SU-DHL-6 (cell line): ENCODE measurements at regions not wholly inside any gene's neighbourhood (a gene's known extent, or its start where the extent isn't known, plus 50 kb on each side); places are given as distances from the start of the nearest gene placed in this dataset.

ENCODE experiments used
- H2AFZ ChIP-seq: fragments of 200-600 bp; sonication (generic); 2 replicates; pipeline ENCODE4 v1.6.1; 2014; ENCODE audit warnings: low read depth, mild to moderate bottlenecking, moderate library complexity, mixed read lengths, antibody characterized with exemption, low read length; ENCODE audit not compliant: severe bottlenecking
- H3F3A ChIP-seq: fragments of 200-600 bp; shearing (Covaris generic); 2 replicates; pipeline ENCODE4 v1.6.0; 2016; ENCODE audit warnings: antibody characterized with exemption, mild to moderate bottlenecking; ENCODE audit not compliant: insufficient read depth
- H3K27ac ChIP-seq: fragments of 200-600 bp; sonication (generic); 2 replicates; pipeline ENCODE4 v1.5.1; 2016; ENCODE audit warnings: low read depth, mild to moderate bottlenecking, low read length, moderate library complexity, mixed read lengths
- H3K27me3 ChIP-seq: fragments of 200-600 bp; sonication (generic), shearing (Covaris generic); 2 replicates; pipeline ENCODE4 v1.6.0; 2014; ENCODE audit warnings: mild to moderate bottlenecking, low read length
- H3K36me3 ChIP-seq: fragments of 200-600 bp; sonication (generic); 2 replicates; pipeline ENCODE4 v1.6.1; 2014; ENCODE audit warnings: mild to moderate bottlenecking, low read length, mixed read lengths
- H3K4me2 ChIP-seq: fragments of 300-600, 200-600 bp; shearing (Covaris generic), sonication (generic); 2 replicates; pipeline ENCODE4 v1.6.0; 2014; ENCODE audit warnings: low read length, low read depth, mild to moderate bottlenecking; ENCODE audit not compliant: poor library complexity, severe bottlenecking
- H3K4me3 ChIP-seq: fragments of 200-600 bp; sonication (generic); 2 replicates; pipeline ENCODE4 v1.5.1; 2014; ENCODE audit warnings: antibody characterized with exemption, low read length, mild to moderate bottlenecking, mixed read lengths; ENCODE audit not compliant: insufficient read depth, poor library complexity, severe bottlenecking
- H3K79me2 ChIP-seq: fragments of 200-600 bp; sonication (generic); 2 replicates; pipeline ENCODE4 v1.6.1; 2014; ENCODE audit warnings: mild to moderate bottlenecking, low read length, moderate library complexity; ENCODE audit not compliant: insufficient read depth
- H3K9ac ChIP-seq: fragments of 200-600 bp; sonication (generic); 2 replicates; pipeline ENCODE4 v1.7.0; 2014; ENCODE audit warnings: mild to moderate bottlenecking, low read length
- H3K9me2 ChIP-seq: fragments of 200-600 bp; sonication (generic); replicated peaks from 2 replicates; pipeline ENCODE4 v1.6.1; 2014; ENCODE audit warnings: low read length; ENCODE audit not compliant: insufficient read depth
- H3K9me3 ChIP-seq: fragments of 200-600 bp; sonication (generic); 2 replicates; pipeline ENCODE4 v1.6.1; 2014; ENCODE audit warnings: low read length, mixed read lengths; ENCODE audit not compliant: insufficient read depth
- H4K20me1 ChIP-seq: fragments of 200-600 bp; sonication (generic); 2 replicates; pipeline ENCODE4 v1.6.1; 2014; ENCODE audit warnings: low read depth, mild to moderate bottlenecking, antibody characterized with exemption, low read length, moderate library complexity, mixed read lengths
- CTCF ChIP-seq: fragments of 200-600 bp; sonication (generic); IDR thresholded peaks from one replicate; pipeline ENCODE4 v1.5.1; 2017; ENCODE audit warnings: antibody characterized with exemption, mild to moderate bottlenecking, low read length, moderate library complexity; ENCODE audit not compliant: insufficient read depth, poor library complexity, severe bottlenecking
- EZH2phosphoT487 ChIP-seq: fragments of 200-600 bp; sonication (generic), shearing (Covaris generic); conservative IDR thresholded peaks from 2 replicates; pipeline ENCODE4 v1.6.1; 2018; ENCODE audit warnings: mild to moderate bottlenecking, antibody characterized with exemption, low read length, moderate library complexity, mixed read lengths

- H3K9me2 ChIP-seq, result no peaks in the 10 kb centered on the region
- no peaks in the 10 kb centered on the region for H3K9me3 ChIP-seq
- no peak overlapping the region for H3K4me3 ChIP-seq
- H3K79me2 ChIP-seq, result no peaks in the 10 kb centered on the region
- no peaks in the 10 kb centered on the region for H3F3A ChIP-seq
- H4K20me1 ChIP-seq, result no peaks in the 10 kb centered on the region
- no peak overlapping the region for H3K4me2 ChIP-seq
- H2AFZ ChIP-seq, result no peak overlapping the region
- no peaks in the 10 kb centered on the region for H3K36me3 ChIP-seq
- H3K27ac ChIP-seq, result no peak overlapping the region
- no peak overlapping the region for H3K9ac ChIP-seq
- TF ChIP-seq CTCF, result no peak
- no peak for TF ChIP-seq EZH2phosphoT487
- H3K27me3 ChIP-seq, result no peaks in the 10 kb centered on the region
Observed at GRCh38 chr12:41983394-41983793, 161.3 kb downstream of the GXYLT1 start.

GRCh38 chr12:41981758-41982157 lies 162.9 kb downstream of the GXYLT1 start:
- Histone ChIP-seq H3K9me2 (no peaks in the 10 kb centered on the region), H3K27ac (no peak overlapping the region), H3K27me3 (no peaks in the 10 kb centered on the region), H4K20me1 (no peaks in the 10 kb centered on the region), H3K4me3 (no peak overlapping the region), H3K4me2 (no peak overlapping the region), H3K9ac (no peak overlapping the region), H3K79me2 (no peaks in the 10 kb centered on the region), H3K9me3 (no peaks in the 10 kb centered on the region), H3K36me3 (no peaks in the 10 kb centered on the region), H2AFZ (no peak overlapping the region), H3F3A (no peaks in the 10 kb centered on the region)
- TF ChIP-seq EZH2phosphoT487, result no peak
- no peak for TF ChIP-seq CTCF

GRCh38 chr12:41981013-41981412 lies 163.7 kb downstream of the GXYLT1 start:
- Histone ChIP-seq H3K9me2 (no peaks in the 10 kb centered on the region), H3K9ac (no peak overlapping the region), H3K79me2 (no peaks in the 10 kb centered on the region), H3K9me3 (no peaks in the 10 kb centered on the region), H3K36me3 (no peaks in the 10 kb centered on the region), H4K20me1 (no peaks in the 10 kb centered on the region), H3K27me3 (no peaks in the 10 kb centered on the region), H3K4me2 (no peak overlapping the region), H3F3A (no peaks in the 10 kb centered on the region), H2AFZ (no peak overlapping the region), H3K27ac (no peak overlapping the region), H3K4me3 (no peak overlapping the region)
- TF ChIP-seq CTCF (no peak), EZH2phosphoT487 (no peak)

GRCh38 chr12:41980390-41980789 lies 164.3 kb downstream of the GXYLT1 start:
- H3K4me2 ChIP-seq, result no peak overlapping the region
- no peaks in the 10 kb centered on the region for H3K9me2 ChIP-seq
- no peaks in the 10 kb centered on the region for H3K9me3 ChIP-seq
- no peaks in the 10 kb centered on the region for H3K27me3 ChIP-seq
- H3K27ac ChIP-seq, result no peak overlapping the region
- no peaks in the 10 kb centered on the region for H3K79me2 ChIP-seq
- H3K4me3 ChIP-seq, result no peak overlapping the region
- H3F3A ChIP-seq, result no peaks in the 10 kb centered on the region
- TF ChIP-seq CTCF (no peak), EZH2phosphoT487 (no peak)
- H3K36me3 ChIP-seq, result no peaks in the 10 kb centered on the region
- no peak overlapping the region for H2AFZ ChIP-seq
- H4K20me1 ChIP-seq, result no peaks in the 10 kb centered on the region
- H3K9ac ChIP-seq, result no peak overlapping the region
